ENCODE measurements at regions not wholly inside any gene's neighbourhood (a gene's known extent, or its start where the extent isn't known, plus 50 kb on each side); places are given as distances from the start of the nearest gene placed in this dataset.

- no peak for TF ChIP-seq CTCF (IDR thresholded peaks at IDR 0.05; ENCODE audit: poor library complexity, severe bottlenecking)
- TF ChIP-seq, protein P1, sequence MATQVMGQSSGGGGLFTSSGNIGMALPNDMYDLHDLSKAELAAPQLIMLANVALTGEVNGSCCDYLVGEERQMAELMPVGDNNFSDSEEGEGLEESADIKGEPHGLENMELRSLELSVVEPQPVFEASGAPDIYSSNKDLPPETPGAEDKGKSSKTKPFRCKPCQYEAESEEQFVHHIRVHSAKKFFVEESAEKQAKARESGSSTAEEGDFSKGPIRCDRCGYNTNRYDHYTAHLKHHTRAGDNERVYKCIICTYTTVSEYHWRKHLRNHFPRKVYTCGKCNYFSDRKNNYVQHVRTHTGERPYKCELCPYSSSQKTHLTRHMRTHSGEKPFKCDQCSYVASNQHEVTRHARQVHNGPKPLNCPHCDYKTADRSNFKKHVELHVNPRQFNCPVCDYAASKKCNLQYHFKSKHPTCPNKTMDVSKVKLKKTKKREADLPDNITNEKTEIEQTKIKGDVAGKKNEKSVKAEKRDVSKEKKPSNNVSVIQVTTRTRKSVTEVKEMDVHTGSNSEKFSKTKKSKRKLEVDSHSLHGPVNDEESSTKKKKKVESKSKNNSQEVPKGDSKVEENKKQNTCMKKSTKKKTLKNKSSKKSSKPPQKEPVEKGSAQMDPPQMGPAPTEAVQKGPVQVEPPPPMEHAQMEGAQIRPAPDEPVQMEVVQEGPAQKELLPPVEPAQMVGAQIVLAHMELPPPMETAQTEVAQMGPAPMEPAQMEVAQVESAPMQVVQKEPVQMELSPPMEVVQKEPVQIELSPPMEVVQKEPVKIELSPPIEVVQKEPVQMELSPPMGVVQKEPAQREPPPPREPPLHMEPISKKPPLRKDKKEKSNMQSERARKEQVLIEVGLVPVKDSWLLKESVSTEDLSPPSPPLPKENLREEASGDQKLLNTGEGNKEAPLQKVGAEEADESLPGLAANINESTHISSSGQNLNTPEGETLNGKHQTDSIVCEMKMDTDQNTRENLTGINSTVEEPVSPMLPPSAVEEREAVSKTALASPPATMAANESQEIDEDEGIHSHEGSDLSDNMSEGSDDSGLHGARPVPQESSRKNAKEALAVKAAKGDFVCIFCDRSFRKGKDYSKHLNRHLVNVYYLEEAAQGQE (IDR thresholded peaks at IDR 0.05; ENCODE audit: borderline replicate concordance), result no peak
- TF ChIP-seq EZH2 (IDR thresholded peaks at IDR 0.05; ENCODE audit: borderline replicate concordance, insufficient read depth, low read length, poor library complexity, severe bottlenecking), result no peak
- no peak for TF ChIP-seq MXI1 (conservative IDR thresholded peaks at IDR 0.05; ENCODE audit: poor library complexity, severe bottlenecking)
- TF ChIP-seq POLR2AphosphoS5 (IDR thresholded peaks at IDR 0.05), result no peak
- TF ChIP-seq RAD21 (conservative IDR thresholded peaks at IDR 0.05), result no peak
Observed at GRCh38 chr1:189977184-189977583, 500.5 kb downstream of the BRINP3 start.
